Upper lobe of left lung (tissue), 6 donors: ENCODE measurements at regions not wholly inside any gene's neighbourhood (a gene's known extent, or its start where the extent isn't known, plus 50 kb on each side); places are given as distances from the start of the nearest gene placed in this dataset.

Experiments
- ATAC-seq, 2 donors: fragments of 200-7000 bp; cut with Tn5 transposase; one replicate each; pipeline ENCODE4 v1.9.1; 2022; ENCODE audit warnings: mild to moderate bottlenecking in 2 of 2, moderate library complexity in 2 of 2; ENCODE audit not compliant: low FRiP score in 2 of 2
- DNase-seq, 2 donors: peaks; one replicate each; pipeline ENCODE4 v3.0.0-alpha.2; 2019 to 2020
- H3K27ac ChIP-seq, 4 donors: fragments of 200-600 bp; sonication (generic); one replicate each; pipeline ENCODE4 v1.5.1; 2016 to 2019
- H3K27me3 ChIP-seq, 4 donors: fragments of 200-600 bp; sonication (generic); one replicate each; pipeline ENCODE4 v1.5.1; 2017 to 2019
- H3K36me3 ChIP-seq, 4 donors: fragments of 200-600 bp; sonication (generic); one replicate each; pipeline ENCODE4 v1.5.1; 2016 to 2019
- H3K4me1 ChIP-seq, 4 donors: fragments of 200-600 bp; sonication (generic); one replicate each; pipeline ENCODE4 v1.5.1; 2018 to 2019
- H3K4me3 ChIP-seq, 4 donors: fragments of 200-600 bp; sonication (generic); one replicate each; pipeline ENCODE4 v1.5.1; 2017 to 2019; ENCODE audit warnings: mild to moderate bottlenecking in 2 of 4, moderate library complexity in 1 of 4
- H3K9me3 ChIP-seq, 4 donors: fragments of 200-600 bp; sonication (generic); one replicate each; pipeline ENCODE4 v1.5.1; 2018 to 2019
- EP300 ChIP-seq, 4 donors: sonication (generic); formaldehyde crosslinking; IDR thresholded peaks; one replicate each; pipeline ENCODE4 v1.5.1; 2017; ENCODE audit warnings: antibody characterized with exemption in 4 of 4, control low read depth in 2 of 4
- POLR2A ChIP-seq, 4 donors: fragments of 450-650 bp; IDR thresholded peaks; one replicate each; pipeline ENCODE4 v1.5.1; 2016 to 2017; ENCODE audit warnings: antibody characterized with exemption in 4 of 4, mild to moderate bottlenecking in 2 of 4
- POLR2AphosphoS5 ChIP-seq, 2 donors: sonication (generic); formaldehyde crosslinking; IDR thresholded peaks; one replicate each; pipeline ENCODE4 v1.5.1; 2017; ENCODE audit warnings: antibody characterized with exemption in 2 of 2
- WGBS, 2 donors: methylation state at CpG; one replicate each; pipeline ENCODE4 v1.1.5; 2017 to 2018; 5-methylcytosine and 5-hydroxymethylcytosine counted together
- TF ChIP-seq, protein P1 (sequence below), 6 experiments: fragments of 450-650 bp in 4 of 6; fragments of 200-600 bp in 2 of 6; sonication (generic) in 2 of 6; IDR thresholded peaks; one replicate each; pipeline ENCODE4 v1.5.1; 2016 to 2019; ENCODE audit warnings: antibody characterized with exemption in 6 of 6
- donor health status: DM: no; HTN: no; CAD: no; lungs with moderate emphysema.
- donor health status: DM: no; HTN: yes; CAD: no; lungs with severe emphysema.

DNA sequence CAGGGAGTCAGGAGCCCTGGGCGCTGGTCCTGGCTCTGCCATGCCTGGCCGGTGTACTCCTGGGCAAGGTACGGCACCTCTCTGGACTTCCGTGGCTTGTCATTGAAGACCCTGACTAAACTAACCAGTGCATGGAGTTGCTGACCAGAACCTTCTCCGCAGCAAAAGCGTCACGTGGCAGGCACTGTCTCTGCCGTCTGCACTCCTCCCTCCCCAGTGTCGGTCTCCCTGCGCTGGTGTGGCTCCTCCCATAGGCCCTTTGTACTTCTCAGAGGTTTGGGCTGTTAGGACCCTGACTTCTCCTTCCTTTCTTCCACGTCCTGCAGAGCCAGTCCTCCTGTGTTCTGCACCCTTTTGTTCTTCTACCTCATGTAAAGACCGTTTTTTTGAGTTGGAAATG, 100.6 kb upstream of the CREB5 start:
- no peak overlapping the region for H3K27ac ChIP-seq
- ATAC-seq (no peak), DNase-seq (peak in 1 of 2 donors; percentile 20)
- H3K27me3 ChIP-seq: no peaks in the 10 kb centered on the region
- H3K4me3 ChIP-seq: no peak overlapping the region
- H3K9me3 ChIP-seq: no peaks in the 10 kb centered on the region
- H3K36me3 ChIP-seq: no peaks in the 10 kb centered on the region
- 86 to 90% methylated on average over 12 of the region's 12 CpGs for WGBS, 2 donors
- TF ChIP-seq EP300 (IDR thresholded peaks at IDR 0.05): no peak
- TF ChIP-seq, protein P1, sequence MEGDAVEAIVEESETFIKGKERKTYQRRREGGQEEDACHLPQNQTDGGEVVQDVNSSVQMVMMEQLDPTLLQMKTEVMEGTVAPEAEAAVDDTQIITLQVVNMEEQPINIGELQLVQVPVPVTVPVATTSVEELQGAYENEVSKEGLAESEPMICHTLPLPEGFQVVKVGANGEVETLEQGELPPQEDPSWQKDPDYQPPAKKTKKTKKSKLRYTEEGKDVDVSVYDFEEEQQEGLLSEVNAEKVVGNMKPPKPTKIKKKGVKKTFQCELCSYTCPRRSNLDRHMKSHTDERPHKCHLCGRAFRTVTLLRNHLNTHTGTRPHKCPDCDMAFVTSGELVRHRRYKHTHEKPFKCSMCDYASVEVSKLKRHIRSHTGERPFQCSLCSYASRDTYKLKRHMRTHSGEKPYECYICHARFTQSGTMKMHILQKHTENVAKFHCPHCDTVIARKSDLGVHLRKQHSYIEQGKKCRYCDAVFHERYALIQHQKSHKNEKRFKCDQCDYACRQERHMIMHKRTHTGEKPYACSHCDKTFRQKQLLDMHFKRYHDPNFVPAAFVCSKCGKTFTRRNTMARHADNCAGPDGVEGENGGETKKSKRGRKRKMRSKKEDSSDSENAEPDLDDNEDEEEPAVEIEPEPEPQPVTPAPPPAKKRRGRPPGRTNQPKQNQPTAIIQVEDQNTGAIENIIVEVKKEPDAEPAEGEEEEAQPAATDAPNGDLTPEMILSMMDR (IDR thresholded peaks at IDR 0.05): no peak
- TF ChIP-seq POLR2AphosphoS5 (IDR thresholded peaks at IDR 0.05): no peak
- TF ChIP-seq POLR2A (IDR thresholded peaks at IDR 0.05): no peak
- no peaks in the 10 kb centered on the region for H3K4me1 ChIP-seq

DNA sequence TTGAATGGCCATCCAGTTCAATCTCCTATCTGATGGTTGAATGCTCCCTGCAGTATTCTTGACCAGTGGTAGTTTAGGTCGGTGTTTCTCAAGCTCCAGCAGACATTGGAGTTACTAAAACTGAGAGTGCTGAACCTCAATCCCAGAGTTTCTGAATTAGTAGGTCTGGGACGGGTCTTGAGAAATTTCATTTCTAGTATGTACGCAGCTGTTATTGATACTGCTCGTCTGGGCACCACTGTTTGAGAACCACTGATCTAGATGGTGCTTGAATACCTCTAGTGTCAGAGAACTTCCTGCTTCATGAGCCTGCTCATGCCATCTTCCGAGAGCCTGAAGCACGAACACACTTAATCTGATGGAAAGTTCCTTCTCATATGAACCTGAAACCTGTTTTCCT, 99.4 kb upstream of the CREB5 start:
- DNase-seq (no peak), ATAC-seq (no peak)
- no peaks in the 10 kb centered on the region for H3K27me3 ChIP-seq
- WGBS, 2 donors: 72 to 73% methylated on average over 6 of the region's 6 CpGs
- H3K36me3 ChIP-seq: no peaks in the 10 kb centered on the region
- no peaks in the 10 kb centered on the region for H3K9me3 ChIP-seq
- TF ChIP-seq POLR2A (IDR thresholded peaks at IDR 0.05) (no peak), POLR2AphosphoS5 (IDR thresholded peaks at IDR 0.05) (no peak), EP300 (IDR thresholded peaks at IDR 0.05) (no peak)
- TF ChIP-seq, protein P1 (IDR thresholded peaks at IDR 0.05): no peak
- no peak overlapping the region for H3K27ac ChIP-seq
- no peak overlapping the region for H3K4me3 ChIP-seq
- no peaks in the 10 kb centered on the region for H3K4me1 ChIP-seq

DNA sequence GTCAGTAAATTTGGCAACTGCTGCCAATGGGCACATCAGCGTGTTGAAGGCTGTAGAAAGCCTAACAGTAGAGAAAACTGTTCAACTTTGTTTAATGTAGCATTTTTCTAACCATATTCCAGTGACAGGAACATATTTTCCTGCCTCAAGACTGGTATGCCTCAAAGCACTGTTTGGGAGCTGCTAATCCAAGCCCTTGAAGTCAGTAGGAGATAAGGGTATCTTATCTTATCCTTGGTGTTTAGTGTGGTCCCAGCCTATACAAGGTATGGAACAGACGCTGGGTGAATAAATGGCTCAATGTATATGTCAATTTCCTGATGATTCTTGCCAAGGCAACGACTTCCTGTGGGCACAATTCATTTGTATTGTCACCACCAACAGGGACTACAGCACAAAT, 97.5 kb upstream of the CREB5 start:
- DNase-seq: no peak
- Histone ChIP-seq H3K9me3 (no peaks in the 10 kb centered on the region), H3K4me1 (no peaks in the 10 kb centered on the region), H3K36me3 (no peaks in the 10 kb centered on the region), H3K4me3 (no peak overlapping the region), H3K27me3 (no peaks in the 10 kb centered on the region), H3K27ac (no peak overlapping the region)
- 36 to 44% methylated on average over 3 of the region's 3 CpGs for WGBS, 2 donors
- ATAC-seq: no peak
- TF ChIP-seq, protein P1 (IDR thresholded peaks at IDR 0.05): no peak
- TF ChIP-seq POLR2A (IDR thresholded peaks at IDR 0.05) (no peak), EP300 (IDR thresholded peaks at IDR 0.05) (no peak), POLR2AphosphoS5 (IDR thresholded peaks at IDR 0.05) (no peak)

DNA sequence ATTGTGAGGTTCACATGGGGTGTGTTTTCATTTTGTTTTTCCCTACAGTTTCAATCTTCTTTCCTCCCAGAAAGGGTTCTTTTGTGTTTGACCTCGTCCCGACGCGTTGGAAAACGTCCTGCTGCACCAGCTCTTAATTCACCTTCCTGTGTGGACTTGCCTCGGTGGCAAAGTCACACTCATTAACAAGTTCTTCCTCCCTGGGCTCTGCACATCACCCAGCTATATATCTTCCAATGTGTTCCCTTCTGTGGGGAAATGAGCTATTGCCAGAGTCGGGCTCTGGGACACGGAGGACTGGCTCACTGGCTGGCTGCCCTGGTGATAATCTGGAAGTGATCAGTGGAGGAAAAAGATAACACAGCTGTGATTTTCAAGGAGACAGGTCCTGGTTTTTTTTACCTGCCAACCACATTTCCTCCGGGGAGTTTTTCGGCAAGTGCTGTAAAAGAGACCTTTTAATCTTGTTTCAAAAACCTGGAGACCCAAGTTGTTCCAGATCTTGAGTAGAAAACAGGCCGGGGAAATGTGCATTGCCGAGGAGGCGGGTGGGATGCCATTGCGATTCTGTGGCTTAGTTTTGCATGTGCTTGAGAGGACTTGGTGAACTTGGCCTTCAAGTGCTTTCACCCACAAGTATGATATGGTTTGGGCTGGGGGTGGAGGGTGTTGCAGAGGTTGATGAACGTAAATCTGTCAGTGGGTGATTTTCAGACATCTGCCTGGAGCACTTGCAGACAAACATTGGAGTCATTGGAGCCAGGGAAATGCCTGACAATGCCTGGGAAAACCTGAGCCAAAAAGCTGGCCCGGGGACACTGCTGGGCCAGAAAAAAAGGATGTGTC, 96.5 kb upstream of the CREB5 start:
- Histone ChIP-seq H3K27ac (no peak overlapping the region), H3K9me3 (no peaks in the 10 kb centered on the region), H3K4me3 (no peak overlapping the region), H3K27me3 (no peaks in the 10 kb centered on the region), H3K4me1 (no peaks in the 10 kb centered on the region), H3K36me3 (no peaks in the 10 kb centered on the region)
- DNase-seq (no peak), ATAC-seq (peak in 1 of 2 donors; percentile 71)
- TF ChIP-seq POLR2A (IDR thresholded peaks at IDR 0.05) (no peak), POLR2AphosphoS5 (IDR thresholded peaks at IDR 0.05) (no peak), EP300 (IDR thresholded peaks at IDR 0.05) (no peak)
- TF ChIP-seq, protein P1 (IDR thresholded peaks at IDR 0.05): no peak
- WGBS, 2 donors: 44 to 53% methylated on average over 16 of the region's 16 CpGs

DNA sequence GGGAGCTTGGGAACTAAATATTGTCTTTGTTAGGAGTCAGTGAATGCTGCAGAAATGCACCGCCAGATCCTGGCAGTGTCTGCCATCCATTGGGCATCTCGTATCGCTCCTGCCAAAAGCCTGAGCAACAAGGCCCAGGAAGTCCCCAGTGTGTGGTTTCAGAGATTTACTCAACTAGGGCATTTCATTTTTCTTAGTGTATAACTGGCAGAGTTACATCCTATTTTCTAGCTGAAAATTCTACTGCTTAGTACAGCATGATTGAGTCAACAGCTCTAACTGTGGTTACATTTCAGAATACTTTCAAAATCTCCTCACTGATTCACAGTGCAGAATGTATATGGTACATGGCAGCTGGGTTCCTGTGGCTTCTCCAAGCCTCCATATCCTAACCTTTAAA, 95.8 kb upstream of the CREB5 start:
- ATAC-seq (no peak), DNase-seq (no peak)
- Histone ChIP-seq H3K27me3 (no peaks in the 10 kb centered on the region), H3K36me3 (no peaks in the 10 kb centered on the region), H3K4me1 (no peaks in the 10 kb centered on the region), H3K9me3 (no peaks in the 10 kb centered on the region), H3K27ac (no peak overlapping the region), H3K4me3 (no peak overlapping the region)
- 85 to 86% methylated on average over 3 of the region's 3 CpGs for WGBS, 2 donors
- TF ChIP-seq POLR2A (IDR thresholded peaks at IDR 0.05) (no peak), POLR2AphosphoS5 (IDR thresholded peaks at IDR 0.05) (no peak), EP300 (IDR thresholded peaks at IDR 0.05) (no peak)
- TF ChIP-seq, protein P1 (IDR thresholded peaks at IDR 0.05): no peak
